ENCODE measurements at regions not wholly inside any gene's neighbourhood (a gene's known extent, or its start where the extent isn't known, plus 50 kb on each side); places are given as distances from the start of the nearest gene placed in this dataset.

GRCh38 chr2:215532844-215533243 is 97.0 kb upstream of the FN1 start:
- TF ChIP-seq CTCF (IDR thresholded peaks at IDR 0.05) = no peak
- TF ChIP-seq POLR2A (IDR thresholded peaks at IDR 0.05) = no peak
- TF ChIP-seq POLR2AphosphoS5 (IDR thresholded peaks at IDR 0.05) = no peak
